Mammary epithelial cell (primary cell): ENCODE measurements at regions not wholly inside any gene's neighbourhood (a gene's known extent, or its start where the extent isn't known, plus 50 kb on each side); places are given as distances from the start of the nearest gene placed in this dataset.

Experiments
- EZH2 ChIP-seq: IDR thresholded peaks from 2 replicates; pipeline ENCODE4 v1.6.1; 2012; ENCODE audit warnings: low read length, inconsistent platforms, borderline replicate concordance
- TF ChIP-seq, protein P1 (sequence below), 2 donors: IDR thresholded peaks in 1 of 2; conservative IDR thresholded peaks in 1 of 2; 2 replicates each; pipeline ENCODE4 v1.5.1; 2011 to 2012; ENCODE audit warnings: inconsistent platforms in 2 of 2, low read length in 2 of 2, mild to moderate bottlenecking in 2 of 2, control low read depth in 1 of 2, low read depth in 1 of 2; ENCODE audit not compliant: insufficient read depth in 1 of 2; ENCODE audit errors: extremely low read depth in 1 of 2

DNA sequence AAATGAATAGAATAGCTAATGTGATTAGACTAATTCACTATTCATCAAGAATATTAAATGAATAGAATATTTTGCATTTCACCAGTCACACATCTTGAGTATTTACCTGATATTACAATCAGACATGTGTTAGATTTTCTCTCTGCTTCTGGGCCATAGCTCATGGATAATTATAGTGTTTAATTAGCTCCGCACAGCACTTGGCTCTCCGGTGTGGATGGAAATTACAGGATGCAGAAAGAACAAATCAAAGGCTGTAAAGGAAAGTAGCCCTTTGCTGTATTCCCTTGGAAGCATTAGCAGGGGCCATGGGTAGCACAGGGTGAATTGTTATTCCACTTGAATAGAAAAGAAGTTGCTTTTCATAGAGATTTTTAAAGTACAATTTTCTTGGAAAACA is 320.3 kb upstream of the SORL1-AS1 start:
- TF ChIP-seq, protein P1, sequence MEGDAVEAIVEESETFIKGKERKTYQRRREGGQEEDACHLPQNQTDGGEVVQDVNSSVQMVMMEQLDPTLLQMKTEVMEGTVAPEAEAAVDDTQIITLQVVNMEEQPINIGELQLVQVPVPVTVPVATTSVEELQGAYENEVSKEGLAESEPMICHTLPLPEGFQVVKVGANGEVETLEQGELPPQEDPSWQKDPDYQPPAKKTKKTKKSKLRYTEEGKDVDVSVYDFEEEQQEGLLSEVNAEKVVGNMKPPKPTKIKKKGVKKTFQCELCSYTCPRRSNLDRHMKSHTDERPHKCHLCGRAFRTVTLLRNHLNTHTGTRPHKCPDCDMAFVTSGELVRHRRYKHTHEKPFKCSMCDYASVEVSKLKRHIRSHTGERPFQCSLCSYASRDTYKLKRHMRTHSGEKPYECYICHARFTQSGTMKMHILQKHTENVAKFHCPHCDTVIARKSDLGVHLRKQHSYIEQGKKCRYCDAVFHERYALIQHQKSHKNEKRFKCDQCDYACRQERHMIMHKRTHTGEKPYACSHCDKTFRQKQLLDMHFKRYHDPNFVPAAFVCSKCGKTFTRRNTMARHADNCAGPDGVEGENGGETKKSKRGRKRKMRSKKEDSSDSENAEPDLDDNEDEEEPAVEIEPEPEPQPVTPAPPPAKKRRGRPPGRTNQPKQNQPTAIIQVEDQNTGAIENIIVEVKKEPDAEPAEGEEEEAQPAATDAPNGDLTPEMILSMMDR (conservative IDR thresholded peaks at IDR 0.05 in 1 of 2, IDR thresholded peaks at IDR 0.05 in 1 of 2; ENCODE audit: extremely low read depth in 1 of 2, insufficient read depth in 1 of 2, low read depth in 1 of 2, low read length in 2 of 2) = no peak
- no peak for TF ChIP-seq EZH2
